NCI-H2107 (cell line): ENCODE measurements at regions not wholly inside any gene's neighbourhood (a gene's known extent, or its start where the extent isn't known, plus 50 kb on each side); places are given as distances from the start of the nearest gene placed in this dataset.

ENCODE experiments used
- DNase-seq: peaks from one replicate; lab custom pipeline; 2025; lab: John Stamatoyannopoulos, UW

DNA sequence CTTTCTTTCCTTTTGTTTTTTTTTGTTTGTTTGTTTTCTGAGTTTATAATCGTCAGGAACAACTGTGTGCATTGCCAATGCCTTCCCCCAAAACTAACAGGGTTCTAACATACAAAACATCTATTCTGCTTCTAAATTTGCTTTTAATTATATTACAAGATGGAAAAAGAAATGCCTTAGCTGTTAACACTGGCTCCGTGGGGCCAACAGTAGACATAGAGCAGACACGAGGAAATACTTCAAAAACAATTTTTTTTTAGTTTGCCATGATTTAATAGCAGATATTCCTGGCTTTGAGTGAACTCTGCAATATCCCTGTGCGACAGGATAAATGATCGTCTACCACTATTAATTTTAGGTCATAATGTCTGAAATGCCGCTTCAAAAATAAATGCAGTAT lies 153.3 kb upstream of the HNRNPA3 start:
- no peak for DNase-seq

- no peak for DNase-seq
Measured at GRCh38 chr2:177063331-177063730, 149.3 kb upstream of the HNRNPA3 start.

- DNase-seq = no peak
Measured at GRCh38 chr2:177064422-177064821, 148.2 kb upstream of the HNRNPA3 start.

DNA sequence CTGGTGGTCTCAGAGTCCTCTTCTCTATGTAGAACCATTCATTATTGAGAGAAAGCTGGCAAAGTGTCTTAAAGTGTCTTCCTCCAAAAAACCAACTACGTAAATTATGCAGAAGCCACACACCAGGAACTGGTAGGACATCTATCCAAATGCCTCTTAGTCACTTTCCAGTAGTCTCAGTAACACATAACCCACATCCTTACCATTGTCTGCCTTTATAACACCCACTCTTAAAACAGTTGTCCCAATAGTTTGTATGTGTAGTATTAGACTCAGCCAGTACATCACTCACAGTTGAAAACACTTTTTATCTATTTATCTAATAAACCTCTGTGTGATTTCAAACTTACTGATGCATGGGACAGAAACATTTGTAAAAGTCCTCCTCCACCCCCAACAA lies 143.6 kb upstream of the HNRNPA3 start:
- DNase-seq = no peak

DNA sequence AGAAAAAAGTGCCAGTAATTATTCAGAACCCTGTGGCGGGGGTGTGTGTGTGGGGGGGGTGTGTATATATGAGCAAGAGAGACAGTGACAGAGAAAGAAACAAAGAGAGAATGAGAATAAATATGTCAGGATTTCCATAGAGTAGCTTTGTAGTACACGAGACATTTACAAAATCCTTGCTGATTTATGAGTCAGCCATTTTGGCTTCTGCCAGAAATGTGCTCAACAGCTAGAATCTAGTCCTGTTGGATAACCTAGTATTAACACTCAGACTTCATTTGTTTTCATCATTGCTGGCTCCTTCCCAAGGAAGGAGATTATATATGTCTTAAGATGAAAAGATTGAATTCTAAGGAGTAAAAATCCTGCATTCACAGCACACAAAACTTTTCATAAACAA lies 140.5 kb upstream of the HNRNPA3 start:
- no peak for DNase-seq

DNA sequence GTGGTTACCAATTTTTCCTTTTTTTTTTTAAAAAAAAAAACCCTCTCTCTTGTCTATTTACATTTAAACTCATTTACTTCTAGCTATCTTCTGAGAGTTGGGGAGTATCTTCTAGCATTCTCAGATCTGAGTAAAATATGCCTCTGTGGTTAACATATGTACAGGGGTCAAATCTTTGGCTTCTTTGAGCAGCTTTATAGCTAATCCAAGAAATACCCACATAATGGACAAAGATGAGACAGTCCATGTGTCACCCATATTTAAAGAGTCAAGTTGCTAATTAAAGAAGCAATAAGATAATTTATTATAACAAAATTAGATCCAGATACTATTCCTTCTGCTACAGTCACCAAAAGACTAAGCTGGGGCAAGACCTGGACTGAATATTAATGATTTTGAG lies 139.0 kb upstream of the HNRNPA3 start:
- DNase-seq = no peak

DNA sequence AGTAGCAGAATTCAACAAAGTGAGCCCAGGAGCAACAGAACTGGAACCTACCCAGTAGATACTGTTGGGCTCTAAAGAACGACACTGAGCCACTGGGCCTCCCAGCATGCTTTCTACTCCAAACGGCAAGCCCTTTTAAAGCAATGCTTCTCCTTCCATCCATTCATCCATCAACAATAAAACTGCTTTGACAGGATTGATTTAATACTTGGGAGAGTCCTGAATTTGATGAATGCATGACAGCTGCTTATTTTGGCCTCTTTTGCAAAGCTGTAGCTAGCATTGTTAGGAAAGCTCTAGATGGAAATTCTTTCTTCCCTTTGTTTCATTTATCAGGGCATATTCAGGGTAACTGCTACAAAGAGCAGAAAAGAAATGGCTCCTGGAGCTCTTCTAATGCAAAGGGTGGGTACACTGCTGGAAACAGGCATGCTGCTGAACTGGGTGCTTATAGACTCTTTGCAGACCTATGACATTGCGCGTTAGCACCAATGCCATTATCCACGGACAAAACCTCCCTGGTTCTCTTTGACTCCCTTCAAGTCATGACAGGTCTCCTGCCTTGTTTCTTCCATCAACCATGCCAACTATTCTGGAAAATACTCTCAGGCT lies 138.4 kb upstream of the HNRNPA3 start:
- DNase-seq = no peak

DNA sequence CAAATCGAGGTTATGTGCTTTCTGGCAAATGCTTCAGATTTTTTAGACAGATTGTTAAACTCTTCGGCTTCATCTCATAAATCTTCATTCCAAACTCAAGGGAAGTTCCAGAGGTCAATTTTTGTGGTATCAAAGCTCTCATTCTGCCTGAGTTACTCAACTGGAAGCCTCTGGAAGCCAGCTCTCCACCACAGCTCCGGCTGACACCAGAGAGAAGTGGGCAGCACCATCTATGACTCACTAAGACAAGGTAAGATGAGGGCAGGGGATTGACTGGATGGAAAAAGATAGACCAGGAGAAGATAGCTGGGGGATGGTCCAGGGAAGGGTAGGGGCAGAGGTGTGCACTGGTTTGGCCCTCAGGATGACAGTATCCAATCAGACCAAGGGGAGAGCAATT lies 137.3 kb upstream of the HNRNPA3 start:
- no peak for DNase-seq

DNA sequence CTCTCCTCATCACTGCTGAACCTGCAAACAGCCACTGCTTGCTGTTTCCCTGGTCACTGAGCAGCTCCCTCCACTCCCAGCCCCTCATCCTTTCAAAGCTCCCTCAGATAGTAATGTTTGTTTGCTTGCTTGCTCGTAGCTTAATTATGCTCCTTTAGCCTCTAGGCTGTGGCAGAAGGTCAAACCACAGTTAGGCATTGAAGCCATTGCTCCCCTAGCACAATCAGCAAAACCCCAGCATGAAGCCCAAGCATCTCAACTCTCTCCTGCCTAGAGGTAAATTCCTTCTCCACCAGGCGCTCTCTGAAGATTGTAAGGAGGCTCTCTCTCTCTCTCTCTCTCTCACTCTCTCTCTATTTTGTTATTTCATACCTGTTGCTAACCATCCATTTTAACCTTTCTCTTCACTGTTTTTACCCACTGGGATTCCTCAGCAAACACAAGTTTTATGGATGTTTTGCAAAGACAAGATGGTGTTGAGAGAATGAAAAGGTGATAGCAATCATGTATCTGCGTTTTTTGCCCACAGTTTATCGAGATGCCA lies 135.9 kb upstream of the HNRNPA3 start:
- no peak for DNase-seq

GRCh38 chr2:177077778-177078177 lies 134.8 kb upstream of the HNRNPA3 start:
- DNase-seq = no peak

- no peak for DNase-seq
Measured at GRCh38 chr2:177078416-177078815, 134.2 kb upstream of the HNRNPA3 start.

GRCh38 chr2:177078855-177079254 lies 133.7 kb upstream of the HNRNPA3 start:
- no peak for DNase-seq

GRCh38 chr2:177080746-177081284 lies 131.8 kb upstream of the HNRNPA3 start:
- no peak for DNase-seq

DNA sequence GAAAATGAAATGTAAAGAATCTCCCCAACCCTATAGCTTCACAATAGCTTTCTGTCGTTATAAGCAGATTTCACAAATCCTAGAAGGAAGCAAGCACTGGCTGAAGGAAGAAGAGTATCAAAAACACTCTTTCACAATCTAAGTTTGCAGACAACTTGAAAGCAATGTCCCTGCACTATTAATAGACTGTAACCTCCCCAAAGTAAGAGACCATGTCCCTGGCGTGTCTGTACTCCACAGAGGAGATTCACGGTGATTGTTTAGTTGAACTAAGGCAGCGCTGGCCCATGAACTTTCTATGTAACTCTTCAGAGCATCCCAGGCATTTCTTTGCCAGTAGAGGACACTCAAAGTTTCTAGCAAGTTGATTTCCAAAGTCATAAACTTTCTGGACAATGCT lies 128.0 kb upstream of the HNRNPA3 start:
- DNase-seq = no peak

DNA sequence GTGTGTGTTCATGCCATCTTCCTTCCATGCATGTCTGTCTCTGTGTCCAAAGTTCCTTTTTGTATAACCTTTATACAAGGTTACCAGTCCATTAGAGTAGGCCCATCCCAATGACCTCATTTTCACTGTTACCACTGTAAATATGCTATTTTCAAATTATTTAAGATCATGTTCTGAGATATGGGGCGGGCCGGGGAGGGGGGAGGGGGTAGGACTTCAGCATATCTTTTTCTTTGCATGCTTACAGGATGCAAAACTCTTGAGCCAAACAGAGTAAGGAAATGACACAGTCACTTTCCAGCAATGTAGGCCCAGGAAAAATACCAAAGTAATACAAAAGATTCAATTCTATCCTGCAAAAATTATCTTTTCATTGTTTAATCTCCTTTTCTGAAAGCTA lies 124.1 kb upstream of the HNRNPA3 start:
- DNase-seq = no peak

DNA sequence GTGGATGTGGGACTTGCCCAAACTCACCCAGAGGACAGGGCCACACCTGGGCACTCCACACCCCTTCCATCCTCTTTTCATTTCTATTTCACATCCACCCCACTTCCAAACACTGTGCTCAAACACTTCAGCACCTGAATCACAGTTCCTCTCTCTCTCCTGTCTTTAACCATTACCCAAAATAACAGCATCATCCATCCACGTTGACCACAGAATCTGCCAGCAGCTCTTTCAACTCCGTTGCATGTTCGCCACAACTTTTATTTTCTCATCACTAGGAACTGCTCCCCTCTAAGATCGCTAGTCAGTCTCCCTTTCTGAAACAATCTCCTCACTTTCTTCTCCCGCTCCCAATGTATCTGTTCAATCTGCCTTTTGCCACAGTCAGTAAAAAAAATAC lies 121.6 kb upstream of the HNRNPA3 start:
- no peak for DNase-seq

- no peak for DNase-seq
Measured at GRCh38 chr2:177093371-177093770, 119.2 kb upstream of the HNRNPA3 start.

GRCh38 chr2:177098001-177098613 lies 114.5 kb upstream of the HNRNPA3 start:
- DNase-seq = no peak

GRCh38 chr2:177101930-177102329 lies 110.7 kb upstream of the HNRNPA3 start:
- no peak for DNase-seq

DNA sequence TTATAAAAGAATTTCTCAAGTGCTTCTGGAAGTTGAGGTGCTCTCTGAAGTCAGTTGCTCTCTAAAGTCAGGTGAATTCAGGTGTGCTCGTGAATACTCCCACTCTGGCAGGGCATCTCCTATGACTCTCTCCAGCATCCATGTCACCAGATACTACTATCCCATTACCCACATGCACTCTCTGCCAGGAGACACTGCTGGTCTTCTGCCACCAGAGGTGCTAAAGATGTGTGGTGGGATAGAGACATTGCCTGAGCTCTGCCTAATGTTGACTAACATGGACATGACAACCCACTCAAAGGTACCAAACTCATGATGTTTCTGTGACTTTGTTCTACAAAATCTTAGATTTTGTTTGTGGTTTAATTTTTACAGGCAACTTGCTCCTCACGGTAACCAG lies 106.4 kb upstream of the HNRNPA3 start:
- no peak for DNase-seq

DNA sequence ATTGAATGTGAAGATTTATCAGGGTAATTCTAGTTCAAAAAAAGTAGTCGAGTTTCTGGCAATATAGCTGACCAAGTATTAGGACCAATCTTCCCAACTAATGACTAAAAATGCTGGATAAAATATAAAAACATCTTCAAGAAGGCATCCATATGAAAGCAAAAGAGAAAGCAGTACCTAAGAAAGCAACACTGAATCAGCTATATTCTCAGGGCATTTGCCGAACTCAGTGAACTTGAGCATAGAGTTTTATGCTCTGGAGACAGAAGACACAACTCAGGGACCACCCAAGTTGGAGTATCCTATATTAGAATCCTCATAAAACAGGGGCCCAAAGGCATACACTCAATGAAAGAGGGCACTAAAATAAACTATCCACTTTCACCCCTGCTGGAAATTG lies 103.7 kb upstream of the HNRNPA3 start:
- DNase-seq = no peak

GRCh38 chr2:177114712-177115111 lies 97.9 kb upstream of the HNRNPA3 start:
- DNase-seq = no peak

GRCh38 chr2:177117755-177118154 lies 94.8 kb upstream of the HNRNPA3 start:
- no peak for DNase-seq

- DNase-seq = no peak
Measured at GRCh38 chr2:177118636-177119035, 94.0 kb upstream of the HNRNPA3 start.
